ENCODE measurements at regions not wholly inside any gene's neighbourhood (a gene's known extent, or its start where the extent isn't known, plus 50 kb on each side); places are given as distances from the start of the nearest gene placed in this dataset.
"Not testable (repeated sequence)": the region's sequence is repeated elsewhere in the genome, so short reads cannot be mapped to it uniquely, and the experiment has no call there.

GRCh38 chr4:116665716-116666115, 419.7 kb downstream of the TRAM1L1 start:
- Histone ChIP-seq H3K27ac (no peak overlapping the region), H3K9me3 (replicated peaks) (no peaks in the 10 kb centered on the region), H3K36me3 (no peaks in the 10 kb centered on the region), H3K27me3 (no peaks in the 10 kb centered on the region), H3K4me3 (no peak overlapping the region), H3K4me1 (no peaks in the 10 kb centered on the region)
- DNase-seq = no peak

- Histone ChIP-seq H3K4me1 (no peaks in the 10 kb centered on the region), H3K36me3 (no peaks in the 10 kb centered on the region), H3K4me3 (no peak overlapping the region), H3K9me3 (replicated peaks) (no peaks in the 10 kb centered on the region), H3K27ac (no peak overlapping the region), H3K27me3 (no peaks in the 10 kb centered on the region)
- DNase-seq = peak in 1 of 2 experiments; percentile 3
Measured at GRCh38 chr4:116664198-116664597, 421.2 kb downstream of the TRAM1L1 start.

- Histone ChIP-seq H3K9me3 (replicated peaks) (no peaks in the 10 kb centered on the region), H3K4me3 (no peak overlapping the region), H3K36me3 (no peaks in the 10 kb centered on the region), H3K27me3 (no peaks in the 10 kb centered on the region), H3K27ac (no peak overlapping the region), H3K4me1 (no peaks in the 10 kb centered on the region)
- DNase-seq = no peak
Measured at GRCh38 chr4:116639070-116639577, 446.3 kb downstream of the TRAM1L1 start.

GRCh38 chr4:116638592-116638991, 446.8 kb downstream of the TRAM1L1 start:
- no peak for DNase-seq
- Histone ChIP-seq H3K27ac (no peak overlapping the region), H3K27me3 (no peaks in the 10 kb centered on the region), H3K9me3 (replicated peaks) (no peaks in the 10 kb centered on the region), H3K4me1 (no peaks in the 10 kb centered on the region), H3K36me3 (no peaks in the 10 kb centered on the region), H3K4me3 (no peak overlapping the region)

GRCh38 chr4:116636917-116637316, 448.5 kb downstream of the TRAM1L1 start:
- no peak for DNase-seq
- Histone ChIP-seq H3K4me1 (no peaks in the 10 kb centered on the region), H3K27me3 (no peaks in the 10 kb centered on the region), H3K27ac (no peak overlapping the region), H3K9me3 (replicated peaks) (no peaks in the 10 kb centered on the region), H3K36me3 (no peaks in the 10 kb centered on the region), H3K4me3 (no peak overlapping the region)

- Histone ChIP-seq H3K4me3 (no peak overlapping the region), H3K27ac (no peak overlapping the region), H3K27me3 (no peaks in the 10 kb centered on the region), H3K9me3 (replicated peaks) (no peaks in the 10 kb centered on the region), H3K36me3 (no peaks in the 10 kb centered on the region), H3K4me1 (peaks cover 2% of the 10 kb centered on the region; the same call in 1 of the 2 replicates)
- no peak for DNase-seq
Measured at GRCh38 chr4:116632269-116632668, 453.1 kb downstream of the TRAM1L1 start.

- Histone ChIP-seq H3K9me3 (replicated peaks) (no peaks in the 10 kb centered on the region), H3K27me3 (no peaks in the 10 kb centered on the region), H3K4me1 (peaks cover 2% of the 10 kb centered on the region; the same call in 1 of the 2 replicates), H3K27ac (no peak overlapping the region), H3K4me3 (no peak overlapping the region), H3K36me3 (no peaks in the 10 kb centered on the region)
- no peak for DNase-seq
Measured at GRCh38 chr4:116628598-116628997, 456.8 kb downstream of the TRAM1L1 start.

GRCh38 chr4:116627545-116627944, 457.8 kb downstream of the TRAM1L1 start:
- H3K4me1 ChIP-seq = peaks cover 2% of the 10 kb centered on the region; the same call in 1 of the 2 replicates
- no peak overlapping the region for H3K4me3 ChIP-seq
- H3K9me3 ChIP-seq (replicated peaks) = no peaks in the 10 kb centered on the region
- H3K27me3 ChIP-seq = no peaks in the 10 kb centered on the region
- H3K36me3 ChIP-seq = no peaks in the 10 kb centered on the region
- DNase-seq = no peak
- H3K27ac ChIP-seq = no peak overlapping the region

GRCh38 chr4:116619508-116619907, 465.9 kb downstream of the TRAM1L1 start:
- not testable (repeated sequence) for H3K36me3 ChIP-seq, DNase-seq

GRCh38 chr4:116618638-116619037, 466.7 kb downstream of the TRAM1L1 start:
- H3K4me3 ChIP-seq = no peak overlapping the region
- DNase-seq = no peak
- no peaks in the 10 kb centered on the region for H3K36me3 ChIP-seq
- no peaks in the 10 kb centered on the region; the same call in 1 of the 2 replicates for H3K27me3 ChIP-seq
- no peaks in the 10 kb centered on the region for H3K9me3 ChIP-seq (replicated peaks)
- no peaks in the 10 kb centered on the region for H3K4me1 ChIP-seq
- no peak overlapping the region for H3K27ac ChIP-seq

More at GRCh38 chr4:116619508-116619907, 465.9 kb downstream of the TRAM1L1 start:
- not testable (repeated sequence) for H3K4me1 ChIP-seq; H3K27me3 ChIP-seq; H3K9me3 ChIP-seq (replicated peaks); H3K4me3 ChIP-seq; H3K27ac ChIP-seq

GRCh38 chr4:116603096-116603495, 482.3 kb downstream of the TRAM1L1 start:
- Histone ChIP-seq H3K27me3 (no peaks in the 10 kb centered on the region), H3K9me3 (replicated peaks) (no peaks in the 10 kb centered on the region), H3K36me3 (no peaks in the 10 kb centered on the region), H3K4me1 (no peaks in the 10 kb centered on the region), H3K4me3 (no peak overlapping the region), H3K27ac (no peak overlapping the region)
- DNase-seq = no peak

GRCh38 chr4:116599859-116600258, 485.5 kb downstream of the TRAM1L1 start:
- H3K36me3 ChIP-seq = no peaks in the 10 kb centered on the region
- no peak overlapping the region for H3K27ac ChIP-seq
- H3K4me1 ChIP-seq = no peaks in the 10 kb centered on the region
- H3K27me3 ChIP-seq = no peaks in the 10 kb centered on the region
- no peaks in the 10 kb centered on the region for H3K9me3 ChIP-seq (replicated peaks)
- DNase-seq = peak; percentile 29 to 44
- no peak overlapping the region for H3K4me3 ChIP-seq

GRCh38 chr4:116598980-116599789, 486.2 kb downstream of the TRAM1L1 start:
- H3K4me1 ChIP-seq = no peaks in the 10 kb centered on the region
- H3K9me3 ChIP-seq (replicated peaks) = no peaks in the 10 kb centered on the region
- no peaks in the 10 kb centered on the region for H3K27me3 ChIP-seq
- DNase-seq = no peak
- H3K4me3 ChIP-seq = no peak overlapping the region
- H3K27ac ChIP-seq = no peak overlapping the region
- H3K36me3 ChIP-seq = no peaks in the 10 kb centered on the region

GRCh38 chr4:116598155-116598979, 487.0 kb downstream of the TRAM1L1 start:
- Histone ChIP-seq H3K27me3 (no peaks in the 10 kb centered on the region), H3K36me3 (no peaks in the 10 kb centered on the region), H3K27ac (no peak overlapping the region), H3K4me3 (no peak overlapping the region), H3K9me3 (replicated peaks) (no peaks in the 10 kb centered on the region), H3K4me1 (no peaks in the 10 kb centered on the region)
- no peak for DNase-seq

GRCh38 chr4:116590648-116591047, 494.7 kb downstream of the TRAM1L1 start:
- Histone ChIP-seq H3K9me3 (replicated peaks) (no peaks in the 10 kb centered on the region), H3K27me3 (no peaks in the 10 kb centered on the region), H3K36me3 (no peaks in the 10 kb centered on the region), H3K4me3 (no peak overlapping the region), H3K4me1 (no peaks in the 10 kb centered on the region), H3K27ac (no peak overlapping the region)
- DNase-seq = no peak

Measured in SJCRH30 (cell line).